ENCODE measurements at regions not wholly inside any gene's neighbourhood (a gene's known extent, or its start where the extent isn't known, plus 50 kb on each side); places are given as distances from the start of the nearest gene placed in this dataset.

DNA sequence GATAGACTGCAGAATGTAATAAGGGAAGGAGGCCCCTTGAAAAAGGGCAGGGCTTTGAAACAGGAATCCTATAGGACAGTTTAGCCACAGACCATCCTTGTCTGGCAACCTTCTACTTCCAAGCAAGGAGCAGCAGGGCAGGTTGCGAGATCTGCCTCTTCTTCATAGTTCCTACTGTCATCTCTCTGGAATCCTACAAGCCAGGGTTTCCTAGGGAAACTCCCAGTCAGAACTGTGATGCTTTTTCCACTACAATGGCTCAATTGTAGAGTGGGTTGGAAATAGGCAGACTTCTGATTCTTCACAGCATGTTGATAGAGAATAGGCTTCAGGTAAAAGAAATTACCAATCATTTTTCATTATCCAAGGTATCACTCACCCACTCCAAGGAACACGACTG, 186.3 kb downstream of the DACT1 start:
- no peak overlapping the region for H3K4me3 Mint-ChIP-seq
- no peaks in the 10 kb centered on the region for H3K4me1 Mint-ChIP-seq (ENCODE audit: low read depth in 2 of 2)
- H3K27ac Mint-ChIP-seq: no peak overlapping the region
- no peaks in the 10 kb centered on the region for H3K9me3 Mint-ChIP-seq
- H3K36me3 Mint-ChIP-seq (ENCODE audit: insufficient read depth): no peaks in the 10 kb centered on the region
- H3K27me3 Mint-ChIP-seq: no peaks in the 10 kb centered on the region
- ATAC-seq (replicated peaks) (no peak), DNase-seq (no peak)

- Mint-ChIP-seq H3K4me1 (ENCODE audit: low read depth in 2 of 2) (no peaks in the 10 kb centered on the region), H3K9me3 (no peaks in the 10 kb centered on the region), H3K36me3 (ENCODE audit: insufficient read depth) (no peaks in the 10 kb centered on the region), H3K4me3 (no peak overlapping the region), H3K27me3 (no peaks in the 10 kb centered on the region), H3K27ac (no peak overlapping the region)
- ATAC-seq (replicated peaks) (no peak), DNase-seq (no peak)
Observed at GRCh38 chr14:58824796-58825195, 187.0 kb downstream of the DACT1 start.

- Mint-ChIP-seq H3K4me1 (ENCODE audit: low read depth in 2 of 2) (no peaks in the 10 kb centered on the region), H3K9me3 (no peaks in the 10 kb centered on the region), H3K27me3 (no peaks in the 10 kb centered on the region), H3K27ac (no peak overlapping the region), H3K36me3 (ENCODE audit: insufficient read depth) (no peaks in the 10 kb centered on the region), H3K4me3 (no peak overlapping the region)
- no peak for ATAC-seq (replicated peaks)
- DNase-seq: no peak
Observed at GRCh38 chr14:58825606-58826005, 187.8 kb downstream of the DACT1 start.

DNA sequence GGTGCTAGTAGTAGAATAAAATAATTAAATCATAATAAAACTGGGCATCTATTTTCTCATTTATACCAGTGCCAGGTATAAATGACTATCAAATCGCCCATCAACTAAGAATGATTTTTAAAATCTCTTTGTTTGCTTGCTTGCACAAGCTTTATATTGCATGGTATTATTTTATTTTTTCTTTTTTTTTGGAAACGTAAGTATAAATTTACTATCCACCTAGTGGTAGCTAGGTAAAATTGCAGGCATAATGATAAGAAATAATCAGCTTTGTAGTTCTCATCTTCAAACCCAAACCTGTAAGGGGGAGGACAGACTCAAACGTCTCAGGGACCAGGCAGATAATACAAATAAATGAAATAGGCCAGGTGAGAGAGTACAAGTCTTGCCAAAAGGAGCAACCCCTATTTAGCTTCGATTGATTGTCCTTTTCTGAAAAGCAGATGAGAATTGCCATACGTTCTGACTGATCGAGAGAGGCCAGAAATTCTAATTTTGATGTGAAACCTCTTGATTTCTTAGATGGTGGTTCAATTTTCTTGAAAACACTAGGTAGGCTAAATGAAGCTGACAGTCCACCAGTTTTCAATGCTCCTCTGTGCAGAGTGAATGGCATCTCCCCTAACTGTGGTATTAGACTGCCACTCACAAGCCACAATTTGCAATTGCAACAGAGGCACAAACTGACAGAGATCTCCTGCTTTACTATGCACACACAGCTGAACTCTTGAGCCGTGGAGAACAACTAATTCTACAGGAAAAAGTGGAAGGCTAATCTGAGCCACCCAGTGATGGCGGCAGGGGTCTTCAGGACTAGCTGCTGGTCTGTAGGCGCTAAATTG, 189.3 kb downstream of the DACT1 start:
- Mint-ChIP-seq H3K4me1 (ENCODE audit: low read depth in 2 of 2) (no peaks in the 10 kb centered on the region), H3K36me3 (ENCODE audit: insufficient read depth) (no peaks in the 10 kb centered on the region), H3K27me3 (no peaks in the 10 kb centered on the region), H3K9me3 (no peaks in the 10 kb centered on the region), H3K4me3 (no peak overlapping the region), H3K27ac (no peak overlapping the region)
- no peak for ATAC-seq (replicated peaks)
- no peak for DNase-seq

- ATAC-seq (replicated peaks) (no peak), DNase-seq (no peak)
- Mint-ChIP-seq H3K27ac (no peak overlapping the region), H3K27me3 (no peaks in the 10 kb centered on the region), H3K36me3 (ENCODE audit: insufficient read depth) (no peaks in the 10 kb centered on the region), H3K4me1 (ENCODE audit: low read depth in 2 of 2) (no peaks in the 10 kb centered on the region), H3K9me3 (peaks cover 0 to 4% of the 10 kb centered on the region in 2 donors), H3K4me3 (no peak overlapping the region)
Observed at GRCh38 chr14:58828298-58828697, 190.5 kb downstream of the DACT1 start.

- H3K27ac Mint-ChIP-seq: no peak overlapping the region
- DNase-seq: no peak
- H3K9me3 Mint-ChIP-seq: peaks cover 0 to 6% of the 10 kb centered on the region in 2 donors
- H3K27me3 Mint-ChIP-seq: no peaks in the 10 kb centered on the region
- H3K36me3 Mint-ChIP-seq (ENCODE audit: insufficient read depth): no peaks in the 10 kb centered on the region
- no peak for ATAC-seq (replicated peaks)
- H3K4me3 Mint-ChIP-seq: no peak overlapping the region
- H3K4me1 Mint-ChIP-seq (ENCODE audit: low read depth in 2 of 2): no peaks in the 10 kb centered on the region
Observed at GRCh38 chr14:58829594-58829993, 191.8 kb downstream of the DACT1 start.

GRCh38 chr14:58830121-58830520, 192.4 kb downstream of the DACT1 start:
- H3K4me3 Mint-ChIP-seq: no peak overlapping the region
- ATAC-seq (replicated peaks): no peak

GRCh38 chr14:58832095-58832521, 194.3 kb downstream of the DACT1 start:
- Mint-ChIP-seq H3K4me1 (ENCODE audit: low read depth in 2 of 2) (no peaks in the 10 kb centered on the region), H3K27me3 (no peaks in the 10 kb centered on the region), H3K9me3 (peaks cover 0 to 6% of the 10 kb centered on the region in 2 donors), H3K4me3 (no peak overlapping the region), H3K27ac (no peak overlapping the region), H3K36me3 (ENCODE audit: insufficient read depth) (no peaks in the 10 kb centered on the region)
- no peak for DNase-seq
- ATAC-seq (replicated peaks): no peak

More at GRCh38 chr14:58830121-58830520, 192.4 kb downstream of the DACT1 start:
- Mint-ChIP-seq H3K9me3 (peaks cover 0 to 6% of the 10 kb centered on the region in 2 donors), H3K27ac (no peak overlapping the region), H3K36me3 (ENCODE audit: insufficient read depth) (no peaks in the 10 kb centered on the region), H3K27me3 (no peaks in the 10 kb centered on the region), H3K4me1 (ENCODE audit: low read depth in 2 of 2) (no peaks in the 10 kb centered on the region)
- no peak for DNase-seq

DNA sequence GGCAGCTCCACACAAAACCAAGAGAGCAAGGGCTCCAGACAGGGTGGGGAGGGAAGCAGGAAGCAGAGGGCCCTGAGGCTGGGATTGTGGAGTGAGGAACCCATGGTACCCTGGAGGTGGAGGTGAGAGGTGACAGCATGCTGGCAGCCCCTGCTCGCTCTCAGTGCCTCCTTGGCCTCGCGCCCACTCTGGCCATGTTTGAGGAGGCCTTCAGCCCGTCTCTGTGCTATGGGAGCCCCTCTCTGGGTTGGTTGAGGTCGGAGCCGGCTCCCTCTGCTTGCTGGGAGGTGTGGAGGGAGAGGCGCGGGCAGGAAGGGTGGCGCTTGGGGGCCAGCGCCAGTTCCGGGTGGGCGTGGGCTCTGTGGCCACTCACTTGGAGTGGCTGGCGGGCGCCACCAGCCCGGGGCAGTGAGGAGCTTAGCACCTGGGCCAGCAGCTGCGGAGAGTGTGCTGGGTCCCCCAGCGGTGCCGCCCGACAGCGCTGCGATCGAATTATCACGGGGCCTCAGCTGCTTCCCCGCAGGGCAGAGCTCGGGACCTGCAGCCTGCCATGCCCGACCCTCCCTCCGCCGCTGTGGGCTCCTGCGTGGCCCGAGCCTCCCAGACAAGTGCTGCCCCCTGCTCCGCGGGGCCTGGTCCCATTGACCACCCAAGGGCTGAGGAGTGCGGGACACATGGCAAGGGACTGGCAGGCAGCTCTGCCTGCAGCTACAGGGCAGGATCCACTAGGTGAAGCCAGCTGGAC, 196.0 kb downstream of the DACT1 start:
- peaks cover 0 to 6% of the 10 kb centered on the region in 2 donors for H3K9me3 Mint-ChIP-seq
- no peak for DNase-seq
- H3K4me3 Mint-ChIP-seq: no peak overlapping the region
- no peak for ATAC-seq (replicated peaks)
- no peaks in the 10 kb centered on the region for H3K27me3 Mint-ChIP-seq
- no peaks in the 10 kb centered on the region for H3K4me1 Mint-ChIP-seq (ENCODE audit: low read depth in 2 of 2)
- no peak overlapping the region for H3K27ac Mint-ChIP-seq
- H3K36me3 Mint-ChIP-seq (ENCODE audit: insufficient read depth): no peaks in the 10 kb centered on the region

DNA sequence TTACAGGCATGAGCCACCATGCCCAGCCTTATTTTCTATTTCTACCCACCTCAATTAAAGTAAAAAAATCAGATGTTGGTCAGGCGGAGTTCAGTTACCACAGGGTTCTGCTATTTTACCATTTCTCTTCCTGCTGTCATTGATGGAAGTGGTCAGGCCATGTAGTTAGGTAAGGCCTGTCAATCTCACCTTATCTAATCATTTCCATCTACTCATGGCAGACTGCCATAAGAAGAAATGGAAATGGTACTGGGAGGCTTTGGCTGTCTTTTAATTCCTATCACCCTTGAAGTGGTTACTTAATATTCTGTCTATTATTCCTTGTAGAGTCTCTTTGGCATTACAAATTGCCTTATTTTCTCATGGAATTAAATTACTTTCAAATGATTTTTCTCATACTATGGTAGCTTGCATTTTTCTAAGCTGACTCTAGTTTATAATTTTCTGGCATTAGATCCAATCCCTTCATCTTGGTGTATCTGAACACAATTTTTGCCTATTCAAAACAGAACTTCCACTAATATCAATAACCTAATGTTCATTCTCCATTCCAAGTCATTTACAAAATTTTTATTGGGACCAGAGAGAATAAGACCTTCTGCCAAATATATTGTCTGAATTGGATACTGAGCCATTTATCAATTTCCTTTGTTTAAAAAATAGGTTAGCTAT, 198.7 kb downstream of the DACT1 start:
- DNase-seq (no peak), ATAC-seq (replicated peaks) (no peak)
- H3K27me3 Mint-ChIP-seq: no peaks in the 10 kb centered on the region
- H3K9me3 Mint-ChIP-seq: peaks cover 0 to 6% of the 10 kb centered on the region in 2 donors
- no peaks in the 10 kb centered on the region for H3K4me1 Mint-ChIP-seq (ENCODE audit: low read depth in 2 of 2)
- no peak overlapping the region for H3K27ac Mint-ChIP-seq
- no peaks in the 10 kb centered on the region for H3K36me3 Mint-ChIP-seq (ENCODE audit: insufficient read depth)
- H3K4me3 Mint-ChIP-seq: no peak overlapping the region

- Mint-ChIP-seq H3K4me3 (no peak overlapping the region), H3K36me3 (ENCODE audit: insufficient read depth) (no peaks in the 10 kb centered on the region), H3K9me3 (no peaks in the 10 kb centered on the region), H3K4me1 (ENCODE audit: low read depth in 2 of 2) (no peaks in the 10 kb centered on the region), H3K27ac (no peak overlapping the region), H3K27me3 (no peaks in the 10 kb centered on the region)
- no peak for DNase-seq
- no peak for ATAC-seq (replicated peaks)
Observed at GRCh38 chr14:58839233-58839632, 201.5 kb downstream of the DACT1 start.

- no peaks in the 10 kb centered on the region for H3K36me3 Mint-ChIP-seq (ENCODE audit: insufficient read depth)
- DNase-seq: no peak
- H3K27me3 Mint-ChIP-seq: no peaks in the 10 kb centered on the region
- no peaks in the 10 kb centered on the region for H3K9me3 Mint-ChIP-seq
- H3K4me3 Mint-ChIP-seq: no peak overlapping the region
- ATAC-seq (replicated peaks): no peak
- no peak overlapping the region for H3K27ac Mint-ChIP-seq
- H3K4me1 Mint-ChIP-seq (ENCODE audit: low read depth in 2 of 2): no peaks in the 10 kb centered on the region
Observed at GRCh38 chr14:58844544-58844943, 206.8 kb downstream of the DACT1 start.

DNA sequence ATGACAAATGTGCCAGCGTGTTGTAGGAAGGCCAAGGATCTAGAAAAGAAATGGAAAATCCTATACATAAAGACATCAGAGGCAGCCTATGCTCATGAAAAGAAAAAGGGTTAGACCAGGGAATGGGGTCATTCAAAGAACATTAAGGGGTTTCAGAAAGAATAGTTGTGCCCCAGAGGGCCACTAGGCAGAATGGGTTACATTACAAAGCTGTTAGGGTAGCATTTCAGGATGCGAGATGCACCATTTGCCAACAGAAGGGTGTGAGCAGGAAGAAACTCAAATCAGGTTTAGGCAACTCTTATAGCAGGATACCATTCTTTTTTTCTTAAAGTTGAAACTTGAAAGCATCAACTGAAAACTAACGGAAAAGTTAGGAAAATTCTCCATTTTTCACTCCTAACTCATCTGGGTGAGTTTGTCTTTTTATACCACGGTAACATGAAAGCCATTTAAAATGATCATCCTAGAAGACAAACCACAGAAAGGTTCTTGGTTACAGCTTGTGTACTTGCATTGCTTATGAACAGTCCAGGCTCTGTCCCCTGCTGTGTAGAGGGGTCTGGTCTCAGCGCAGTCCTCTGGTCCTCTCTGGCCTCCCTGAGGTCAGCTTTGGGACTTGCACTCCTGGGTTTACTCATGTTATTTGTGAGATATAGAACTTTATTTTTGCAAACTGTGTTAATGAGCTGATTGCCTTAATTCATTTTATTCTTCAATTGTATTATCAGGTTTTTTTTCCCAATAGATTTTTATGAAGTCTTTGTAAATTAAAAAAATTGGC, 209.1 kb downstream of the DACT1 start:
- no peak overlapping the region for H3K4me3 Mint-ChIP-seq
- no peaks in the 10 kb centered on the region for H3K27me3 Mint-ChIP-seq
- no peak overlapping the region for H3K27ac Mint-ChIP-seq
- H3K4me1 Mint-ChIP-seq (ENCODE audit: low read depth in 2 of 2): no peaks in the 10 kb centered on the region
- H3K36me3 Mint-ChIP-seq (ENCODE audit: insufficient read depth): no peaks in the 10 kb centered on the region
- peaks cover 0 to 3% of the 10 kb centered on the region in 2 donors for H3K9me3 Mint-ChIP-seq
- ATAC-seq (replicated peaks): no peak
- no peak for DNase-seq

All from effector memory CD8-positive, alpha-beta T cell (primary cell).